ENCODE measurements at regions not wholly inside any gene's neighbourhood (a gene's known extent, or its start where the extent isn't known, plus 50 kb on each side); places are given as distances from the start of the nearest gene placed in this dataset.
"Not testable (repeated sequence)": the region's sequence is repeated elsewhere in the genome, so short reads cannot be mapped to it uniquely, and the experiment has no call there.

- Histone ChIP-seq H3K27ac (no peak overlapping the region), H3K36me3 (no peaks in the 10 kb centered on the region), H3K27me3 (no peaks in the 10 kb centered on the region), H3K4me3 (ENCODE audit: low read depth in 1 of 2, low read length in 1 of 2) (no peak overlapping the region), H3K4me1 (ENCODE audit: control insufficient read depth in 1 of 2, insufficient read depth in 1 of 2, low read depth in 1 of 2, low read length in 1 of 2) (no peaks in the 10 kb centered on the region), H3K9me3 (no peaks in the 10 kb centered on the region)
- no peak for TF ChIP-seq CTCF (IDR thresholded peaks at IDR 0.05)
These were observed 106.3 kb downstream of the DRD1 start for GRCh38 chr5:175337680-175338079.

- Histone ChIP-seq H3K27ac (no peak overlapping the region), H3K27me3 (no peaks in the 10 kb centered on the region), H3K4me3 (ENCODE audit: low read depth in 1 of 2, low read length in 1 of 2) (no peak overlapping the region), H3K36me3 (no peaks in the 10 kb centered on the region), H3K9me3 (no peaks in the 10 kb centered on the region), H3K4me1 (ENCODE audit: control insufficient read depth in 1 of 2, insufficient read depth in 1 of 2, low read depth in 1 of 2, low read length in 1 of 2) (no peaks in the 10 kb centered on the region)
- no peak for TF ChIP-seq CTCF (IDR thresholded peaks at IDR 0.05)
These were observed 107.2 kb downstream of the DRD1 start for GRCh38 chr5:175336781-175337180.

GRCh38 chr5:175335691-175336090, 108.3 kb downstream of the DRD1 start:
- Histone ChIP-seq H3K27ac (no peak overlapping the region), H3K36me3 (no peaks in the 10 kb centered on the region), H3K9me3 (no peaks in the 10 kb centered on the region)

GRCh38 chr5:175331173-175332036, 112.6 kb downstream of the DRD1 start:
- H3K27me3 ChIP-seq; H3K4me3 ChIP-seq (ENCODE audit: low read depth in 1 of 2, low read length in 1 of 2); H3K27ac ChIP-seq; H3K36me3 ChIP-seq; H3K4me1 ChIP-seq (ENCODE audit: control insufficient read depth in 1 of 2, insufficient read depth in 1 of 2, low read depth in 1 of 2, low read length in 1 of 2); H3K9me3 ChIP-seq: not testable (repeated sequence)

More at GRCh38 chr5:175335691-175336090, 108.3 kb downstream of the DRD1 start:
- no peaks in the 10 kb centered on the region for H3K27me3 ChIP-seq
- H3K4me1 ChIP-seq (ENCODE audit: control insufficient read depth in 1 of 2, insufficient read depth in 1 of 2, low read depth in 1 of 2, low read length in 1 of 2) = no peaks in the 10 kb centered on the region
- no peak for TF ChIP-seq CTCF (IDR thresholded peaks at IDR 0.05)
- H3K4me3 ChIP-seq (ENCODE audit: low read depth in 1 of 2, low read length in 1 of 2) = no peak overlapping the region

GRCh38 chr5:175329976-175330375, 114.0 kb downstream of the DRD1 start:
- H3K36me3 ChIP-seq = no peaks in the 10 kb centered on the region
- no peaks in the 10 kb centered on the region for H3K4me1 ChIP-seq (ENCODE audit: control insufficient read depth in 1 of 2, insufficient read depth in 1 of 2, low read depth in 1 of 2, low read length in 1 of 2)
- H3K9me3 ChIP-seq = no peaks in the 10 kb centered on the region
- H3K27ac ChIP-seq = no peak overlapping the region
- H3K4me3 ChIP-seq (ENCODE audit: low read depth in 1 of 2, low read length in 1 of 2) = no peak overlapping the region
- TF ChIP-seq CTCF (IDR thresholded peaks at IDR 0.05) = no peak
- H3K27me3 ChIP-seq = no peaks in the 10 kb centered on the region

GRCh38 chr5:175328687-175329086, 115.3 kb downstream of the DRD1 start:
- no peak overlapping the region for H3K27ac ChIP-seq
- H3K27me3 ChIP-seq = no peaks in the 10 kb centered on the region
- no peaks in the 10 kb centered on the region for H3K9me3 ChIP-seq
- H3K4me1 ChIP-seq (ENCODE audit: control insufficient read depth in 1 of 2, insufficient read depth in 1 of 2, low read depth in 1 of 2, low read length in 1 of 2) = no peaks in the 10 kb centered on the region
- H3K4me3 ChIP-seq (ENCODE audit: low read depth in 1 of 2, low read length in 1 of 2) = no peak overlapping the region
- TF ChIP-seq CTCF (IDR thresholded peaks at IDR 0.05) = no peak
- no peaks in the 10 kb centered on the region for H3K36me3 ChIP-seq
